ENCODE measurements at regions not wholly inside any gene's neighbourhood (a gene's known extent, or its start where the extent isn't known, plus 50 kb on each side); places are given as distances from the start of the nearest gene placed in this dataset.

DNA sequence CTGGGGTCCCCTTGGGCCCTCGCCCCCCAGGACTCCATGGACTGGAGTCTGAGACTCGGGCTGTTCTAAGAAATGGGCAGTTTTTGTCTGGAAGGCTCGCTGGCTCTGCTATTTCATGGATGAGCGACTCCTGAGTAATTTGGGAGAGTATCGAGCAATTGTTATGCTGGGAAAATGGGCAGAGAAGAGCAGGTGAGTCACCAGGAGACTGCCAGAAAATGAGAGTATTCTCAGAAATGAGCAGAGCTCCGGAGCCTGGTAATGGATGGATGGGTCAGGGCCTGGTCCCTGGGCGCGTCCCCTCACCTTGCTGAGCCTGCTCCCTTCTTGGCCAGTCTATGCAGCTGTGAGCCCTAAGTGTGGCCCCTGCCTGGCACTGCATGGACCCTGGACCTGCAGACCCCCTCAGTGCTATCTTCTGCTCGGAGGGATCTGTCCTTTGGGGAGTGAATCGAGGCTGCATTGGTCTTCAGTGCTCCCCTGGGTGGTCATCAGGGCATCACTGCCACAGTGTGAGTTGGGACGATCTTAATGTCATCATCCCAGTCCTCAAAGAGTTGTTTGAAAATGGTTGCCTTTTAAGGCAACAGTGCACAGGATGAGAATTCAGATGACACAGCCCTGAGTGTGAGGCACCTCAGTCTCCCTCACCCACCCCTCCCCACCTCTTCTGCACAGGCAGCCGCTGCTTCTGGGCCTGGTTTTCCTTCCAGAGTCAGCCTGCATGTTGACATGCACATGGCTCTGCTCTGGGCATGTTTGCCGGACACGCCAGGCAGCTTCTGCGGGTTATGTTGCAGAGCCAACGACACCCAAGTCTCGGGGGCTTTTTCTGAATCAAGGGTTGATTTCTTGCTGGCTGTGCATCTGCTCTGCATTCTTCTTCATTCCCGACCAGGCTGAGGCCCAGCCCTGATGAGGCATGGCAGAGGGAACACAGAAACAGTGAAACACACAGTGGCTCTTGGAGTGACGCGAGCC, 519.0 kb downstream of the TBC1D22A start:
- CTCF ChIA-PET, result no interaction called here
- no peaks in the 10 kb centered on the region for H3K27me3 ChIP-seq (ENCODE audit: control insufficient read depth, insufficient read depth, low read length)
- POLR2A ChIA-PET, result no interaction called here
- no peaks in the 10 kb centered on the region for H3K36me3 ChIP-seq (ENCODE audit: control insufficient read depth, insufficient read depth, low read length)
- DNase-seq (ENCODE audit: low read depth), result no peak
- TF ChIP-seq CTCF (IDR thresholded peaks at IDR 0.05; ENCODE audit: insufficient read depth, low read depth, low read length), result no peak
- no peak overlapping the region for H3K4me3 ChIP-seq (ENCODE audit: low read depth, low read length)

- ChIA-PET POLR2A (no interaction called here), CTCF (interaction anchor here (0.6 kb wide), 3 partner anchors 34 to 326 kb away, joined by 3 read pairs; no protein-coding TSS in a partner anchor)
- TF ChIP-seq CTCF (IDR thresholded peaks at IDR 0.05; ENCODE audit: insufficient read depth, low read depth, low read length), result no peak
- no peak overlapping the region for H3K4me3 ChIP-seq (ENCODE audit: low read depth, low read length)
- no peaks in the 10 kb centered on the region for H3K36me3 ChIP-seq (ENCODE audit: control insufficient read depth, insufficient read depth, low read length)
- no peaks in the 10 kb centered on the region for H3K27me3 ChIP-seq (ENCODE audit: control insufficient read depth, insufficient read depth, low read length)
- DNase-seq (ENCODE audit: low read depth), result no peak
These were observed 517.9 kb downstream of the TBC1D22A start for GRCh38 chr22:47280301-47280700.

GRCh38 chr22:47279746-47280145, 517.3 kb downstream of the TBC1D22A start:
- H3K36me3 ChIP-seq (ENCODE audit: control insufficient read depth, insufficient read depth, low read length), result no peaks in the 10 kb centered on the region
- H3K27me3 ChIP-seq (ENCODE audit: control insufficient read depth, insufficient read depth, low read length), result no peaks in the 10 kb centered on the region
- ChIA-PET CTCF (interaction anchor here (0.6 kb wide), 3 partner anchors 34 to 327 kb away, joined by 3 read pairs; no protein-coding TSS in a partner anchor), POLR2A (no interaction called here)
- no peak for DNase-seq (ENCODE audit: low read depth)
- no peak overlapping the region for H3K4me3 ChIP-seq (ENCODE audit: low read depth, low read length)
- TF ChIP-seq CTCF (IDR thresholded peaks at IDR 0.05; ENCODE audit: insufficient read depth, low read depth, low read length), result no peak

GRCh38 chr22:47279337-47279736, 516.9 kb downstream of the TBC1D22A start:
- no peak for DNase-seq (ENCODE audit: low read depth)
- Histone ChIP-seq H3K36me3 (ENCODE audit: control insufficient read depth, insufficient read depth, low read length) (no peaks in the 10 kb centered on the region), H3K27me3 (ENCODE audit: control insufficient read depth, insufficient read depth, low read length) (no peaks in the 10 kb centered on the region), H3K4me3 (ENCODE audit: low read depth, low read length) (no peak overlapping the region)
- CTCF ChIA-PET, result no interaction called here
- TF ChIP-seq CTCF (IDR thresholded peaks at IDR 0.05; ENCODE audit: insufficient read depth, low read depth, low read length), result no peak
- POLR2A ChIA-PET, result no interaction called here

- ChIA-PET POLR2A (no interaction called here), CTCF (no interaction called here)
- Histone ChIP-seq H3K36me3 (ENCODE audit: control insufficient read depth, insufficient read depth, low read length) (no peaks in the 10 kb centered on the region), H3K4me3 (ENCODE audit: low read depth, low read length) (no peak overlapping the region), H3K27me3 (ENCODE audit: control insufficient read depth, insufficient read depth, low read length) (no peaks in the 10 kb centered on the region)
- TF ChIP-seq CTCF (IDR thresholded peaks at IDR 0.05; ENCODE audit: insufficient read depth, low read depth, low read length), result no peak
- DNase-seq (ENCODE audit: low read depth), result no peak
These were observed 516.2 kb downstream of the TBC1D22A start for GRCh38 chr22:47278655-47279054.

Data from BJ (cell line).